ENCODE measurements at regions not wholly inside any gene's neighbourhood (a gene's known extent, or its start where the extent isn't known, plus 50 kb on each side); places are given as distances from the start of the nearest gene placed in this dataset.

DNA sequence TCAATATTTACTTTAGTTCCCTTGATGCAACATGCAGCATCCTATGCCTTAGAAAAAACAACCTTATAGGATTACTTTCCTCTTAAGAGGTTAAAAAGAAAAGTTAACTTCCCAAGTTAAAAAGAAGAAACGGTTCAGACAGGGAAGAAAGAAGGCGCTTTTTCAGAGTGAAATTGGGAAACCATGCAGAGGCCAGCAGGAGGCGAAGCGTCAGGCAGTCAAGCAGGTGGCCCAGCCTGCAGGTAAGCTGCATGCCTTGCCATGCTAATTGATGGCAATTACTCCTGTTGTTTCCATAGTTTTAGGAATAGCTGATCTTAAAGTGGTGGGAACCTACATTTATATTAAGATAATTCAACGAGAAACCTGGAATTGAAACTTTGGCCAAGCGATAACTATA is 302.6 kb upstream of the SP4 start:
- ChIA-PET POLR2A (no interaction called here), CTCF (interaction anchor here (1.0 to 5.4 kb wide), 4 partner anchors 13 to 958 kb away, joined by 3 to 26 read pairs (median 4); no protein-coding TSS in a partner anchor)
- TF ChIP-seq ZNF138 (CRISPR knock-in tag; conservative IDR thresholded peaks at IDR 0.05) (no peak), ZNF423 (CRISPR knock-in tag; IDR thresholded peaks at IDR 0.05) (peak; percentile 32; the same call in 1 of the 2 replicates), ETV6 (CRISPR knock-in tag; IDR thresholded peaks at IDR 0.05) (peak; percentile 39; the same call in 1 of the 2 replicates), ZNF121 (CRISPR knock-in tag; IDR thresholded peaks at IDR 0.05) (no peak), TEAD1 (CRISPR knock-in tag; IDR thresholded peaks at IDR 0.05) (peak; percentile 45; the same call in 1 of the 2 replicates)
- Mint-ChIP-seq H3K4me3 (no peak overlapping the region), H3K27me3 (ENCODE audit: low read depth) (peaks cover 50% of the 10 kb centered on the region), H3K27ac (no peak overlapping the region), H3K36me3 (no peaks in the 10 kb centered on the region), H3K9me3 (no peaks in the 10 kb centered on the region), H3K4me1 (peaks cover 57% of the 10 kb centered on the region)
- ATAC-seq (peak; percentile 75), DNase-seq (ENCODE audit: low spot score) (peak; percentile 41)

- peaks cover 26% of the 10 kb centered on the region for H3K27me3 Mint-ChIP-seq (ENCODE audit: low read depth)
- no peak for TF ChIP-seq AR (CRISPR knock-in tag; IDR thresholded peaks at IDR 0.05)
- TF ChIP-seq, protein P1, sequence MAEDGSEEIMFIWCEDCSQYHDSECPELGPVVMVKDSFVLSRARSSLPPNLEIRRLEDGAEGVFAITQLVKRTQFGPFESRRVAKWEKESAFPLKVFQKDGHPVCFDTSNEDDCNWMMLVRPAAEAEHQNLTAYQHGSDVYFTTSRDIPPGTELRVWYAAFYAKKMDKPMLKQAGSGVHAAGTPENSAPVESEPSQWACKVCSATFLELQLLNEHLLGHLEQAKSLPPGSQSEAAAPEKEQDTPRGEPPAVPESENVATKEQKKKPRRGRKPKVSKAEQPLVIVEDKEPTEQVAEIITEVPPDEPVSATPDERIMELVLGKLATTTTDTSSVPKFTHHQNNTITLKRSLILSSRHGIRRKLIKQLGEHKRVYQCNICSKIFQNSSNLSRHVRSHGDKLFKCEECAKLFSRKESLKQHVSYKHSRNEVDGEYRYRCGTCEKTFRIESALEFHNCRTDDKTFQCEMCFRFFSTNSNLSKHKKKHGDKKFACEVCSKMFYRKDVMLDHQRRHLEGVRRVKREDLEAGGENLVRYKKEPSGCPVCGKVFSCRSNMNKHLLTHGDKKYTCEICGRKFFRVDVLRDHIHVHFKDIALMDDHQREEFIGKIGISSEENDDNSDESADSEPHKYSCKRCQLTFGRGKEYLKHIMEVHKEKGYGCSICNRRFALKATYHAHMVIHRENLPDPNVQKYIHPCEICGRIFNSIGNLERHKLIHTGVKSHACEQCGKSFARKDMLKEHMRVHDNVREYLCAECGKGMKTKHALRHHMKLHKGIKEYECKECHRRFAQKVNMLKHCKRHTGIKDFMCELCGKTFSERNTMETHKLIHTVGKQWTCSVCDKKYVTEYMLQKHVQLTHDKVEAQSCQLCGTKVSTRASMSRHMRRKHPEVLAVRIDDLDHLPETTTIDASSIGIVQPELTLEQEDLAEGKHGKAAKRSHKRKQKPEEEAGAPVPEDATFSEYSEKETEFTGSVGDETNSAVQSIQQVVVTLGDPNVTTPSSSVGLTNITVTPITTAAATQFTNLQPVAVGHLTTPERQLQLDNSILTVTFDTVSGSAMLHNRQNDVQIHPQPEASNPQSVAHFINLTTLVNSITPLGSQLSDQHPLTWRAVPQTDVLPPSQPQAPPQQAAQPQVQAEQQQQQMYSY (CRISPR knock-in tag; IDR thresholded peaks at IDR 0.05): no peak
- TF ChIP-seq ATF6 (CRISPR knock-in tag; IDR thresholded peaks at IDR 0.05): no peak
- TF ChIP-seq CBFB (CRISPR knock-in tag; IDR thresholded peaks at IDR 0.05; ENCODE audit: low read depth): no peak
- no peak for TF ChIP-seq TP53 (CRISPR knock-in tag; IDR thresholded peaks at IDR 0.05)
- TF ChIP-seq, protein P2, sequence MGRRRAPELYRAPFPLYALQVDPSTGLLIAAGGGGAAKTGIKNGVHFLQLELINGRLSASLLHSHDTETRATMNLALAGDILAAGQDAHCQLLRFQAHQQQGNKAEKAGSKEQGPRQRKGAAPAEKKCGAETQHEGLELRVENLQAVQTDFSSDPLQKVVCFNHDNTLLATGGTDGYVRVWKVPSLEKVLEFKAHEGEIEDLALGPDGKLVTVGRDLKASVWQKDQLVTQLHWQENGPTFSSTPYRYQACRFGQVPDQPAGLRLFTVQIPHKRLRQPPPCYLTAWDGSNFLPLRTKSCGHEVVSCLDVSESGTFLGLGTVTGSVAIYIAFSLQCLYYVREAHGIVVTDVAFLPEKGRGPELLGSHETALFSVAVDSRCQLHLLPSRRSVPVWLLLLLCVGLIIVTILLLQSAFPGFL (CRISPR knock-in tag; IDR thresholded peaks at IDR 0.05; ENCODE audit: borderline replicate concordance): no peak
- TF ChIP-seq SP1 (CRISPR knock-in tag; conservative IDR thresholded peaks at IDR 0.05): no peak
- DNase-seq (ENCODE audit: low spot score) (no peak), ATAC-seq (peak; percentile 42)
- POLR2A ChIA-PET: no interaction called here
- no peaks in the 10 kb centered on the region for H3K9me3 Mint-ChIP-seq
- CTCF ChIA-PET: interaction anchor here (0.9 to 5.4 kb wide), 2 partner anchors 19 to 126 kb away, joined by 3 to 26 read pairs; no protein-coding TSS in a partner anchor
- peaks cover 57% of the 10 kb centered on the region for H3K4me1 Mint-ChIP-seq
- no peak overlapping the region for H3K4me3 Mint-ChIP-seq
- H3K36me3 Mint-ChIP-seq: no peaks in the 10 kb centered on the region
- H3K27ac Mint-ChIP-seq: no peak overlapping the region
Observed at GRCh38 chr7:21128062-21128817, 299.6 kb upstream of the SP4 start.
